Kidney capillary endothelial cell (primary cell): ENCODE measurements at regions not wholly inside any gene's neighbourhood (a gene's known extent, or its start where the extent isn't known, plus 50 kb on each side); places are given as distances from the start of the nearest gene placed in this dataset.
"Not testable (repeated sequence)": the region's sequence is repeated elsewhere in the genome, so short reads cannot be mapped to it uniquely, and the experiment has no call there.

Experiments used
- DNase-seq: peaks from one replicate; pipeline ENCODE4 v3.0.0-alpha.2; 2018; ENCODE audit warnings: low spot score

GRCh38 chr1:232131715-232132391 lies 498.1 kb downstream of the SIPA1L2 start:
- DNase-seq = no peak

GRCh38 chr1:232130815-232131480 lies 499.0 kb downstream of the SIPA1L2 start:
- DNase-seq = no peak

GRCh38 chr1:232127190-232127589 lies 500.6 kb downstream of the DISC1 start:
- DNase-seq = peak; percentile 88

GRCh38 chr1:232123775-232124659 lies 497.4 kb downstream of the DISC1 start:
- peak; percentile 29 for DNase-seq

GRCh38 chr1:232117903-232118302 lies 491.3 kb downstream of the DISC1 start:
- not testable (repeated sequence) for DNase-seq

- no peak for DNase-seq
These were observed 488.4 kb downstream of the DISC1 start for GRCh38 chr1:232114985-232115384.

GRCh38 chr1:232112076-232112475 lies 485.5 kb downstream of the DISC1 start:
- no peak for DNase-seq

GRCh38 chr1:232111611-232112010 lies 485.0 kb downstream of the DISC1 start:
- DNase-seq = no peak

- DNase-seq = no peak
These were observed 483.9 kb downstream of the DISC1 start for GRCh38 chr1:232110281-232111090.

GRCh38 chr1:232109391-232109790 lies 482.8 kb downstream of the DISC1 start:
- no peak for DNase-seq

GRCh38 chr1:232108598-232108997 lies 482.0 kb downstream of the DISC1 start:
- peak; percentile 33 for DNase-seq

GRCh38 chr1:232106415-232106814 lies 479.8 kb downstream of the DISC1 start:
- no peak for DNase-seq

- no peak for DNase-seq
These were observed 479.0 kb downstream of the DISC1 start for GRCh38 chr1:232105561-232105960.

- no peak for DNase-seq
These were observed 474.6 kb downstream of the DISC1 start for GRCh38 chr1:232101231-232101630.

GRCh38 chr1:232096751-232097150 lies 470.2 kb downstream of the DISC1 start:
- DNase-seq = no peak
